Lower leg skin (tissue), 3 donors: ENCODE measurements at regions not wholly inside any gene's neighbourhood (a gene's known extent, or its start where the extent isn't known, plus 50 kb on each side); places are given as distances from the start of the nearest gene placed in this dataset.

Experiments used
- POLR2A ChIP-seq, 2 donors: fragments of 450-650 bp; IDR thresholded peaks; one replicate each; pipeline ENCODE4 v1.6.1; 2016 to 2017; ENCODE audit warnings: antibody characterized with exemption in 2 of 2, mild to moderate bottlenecking in 1 of 2, moderate library complexity in 1 of 2
- TF ChIP-seq, protein P1 (sequence below), 3 donors: fragments of 450-650 bp; IDR thresholded peaks; one replicate each; pipeline ENCODE4 v1.5.1; 2016; ENCODE audit warnings: antibody characterized with exemption in 3 of 3, mild to moderate bottlenecking in 3 of 3, moderate library complexity in 2 of 3

DNA sequence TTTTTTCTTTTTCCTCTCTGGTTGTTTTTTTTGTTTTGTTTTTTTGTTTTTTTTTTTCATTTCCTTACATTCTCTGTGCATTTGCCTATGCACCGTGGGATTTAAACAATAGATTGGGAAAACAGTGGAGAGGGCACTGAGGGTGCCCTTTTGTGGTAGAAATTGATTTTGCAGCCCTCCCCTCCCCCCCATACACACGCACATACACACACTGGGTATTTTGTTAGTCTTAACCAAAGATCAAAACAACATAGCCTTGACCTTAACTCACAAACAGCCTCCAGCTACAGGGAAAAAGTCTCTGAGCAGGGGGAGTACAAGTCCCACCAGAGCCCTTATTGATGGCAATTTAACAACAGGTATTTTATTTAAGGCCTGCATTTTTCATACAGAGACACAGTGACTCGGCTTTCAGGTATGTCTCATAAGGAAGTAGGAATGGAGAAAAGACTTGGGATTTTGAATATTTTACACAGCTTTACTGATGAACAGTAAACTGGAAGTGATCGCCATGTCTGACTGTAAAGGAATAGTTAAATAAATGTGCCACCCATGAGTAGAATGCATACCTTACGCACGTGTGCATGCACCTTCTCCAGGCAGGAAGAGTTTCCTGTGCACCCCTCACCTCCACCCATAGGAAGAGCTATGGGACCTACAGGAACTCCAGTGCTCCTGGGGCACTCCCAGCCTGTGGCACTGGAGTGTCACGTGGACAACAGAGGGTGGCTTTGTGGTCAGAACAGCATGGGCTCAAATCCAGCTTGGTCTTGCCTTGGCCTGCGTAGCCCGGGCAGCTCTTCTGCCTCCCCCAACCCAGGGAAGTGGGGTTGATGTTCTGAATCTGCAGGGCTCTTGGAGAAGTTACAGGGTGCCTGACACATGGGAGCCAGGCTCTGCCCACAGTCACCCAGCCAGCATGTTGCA, 266.4 kb downstream of the ANAPC1 start:
- TF ChIP-seq, protein P1, sequence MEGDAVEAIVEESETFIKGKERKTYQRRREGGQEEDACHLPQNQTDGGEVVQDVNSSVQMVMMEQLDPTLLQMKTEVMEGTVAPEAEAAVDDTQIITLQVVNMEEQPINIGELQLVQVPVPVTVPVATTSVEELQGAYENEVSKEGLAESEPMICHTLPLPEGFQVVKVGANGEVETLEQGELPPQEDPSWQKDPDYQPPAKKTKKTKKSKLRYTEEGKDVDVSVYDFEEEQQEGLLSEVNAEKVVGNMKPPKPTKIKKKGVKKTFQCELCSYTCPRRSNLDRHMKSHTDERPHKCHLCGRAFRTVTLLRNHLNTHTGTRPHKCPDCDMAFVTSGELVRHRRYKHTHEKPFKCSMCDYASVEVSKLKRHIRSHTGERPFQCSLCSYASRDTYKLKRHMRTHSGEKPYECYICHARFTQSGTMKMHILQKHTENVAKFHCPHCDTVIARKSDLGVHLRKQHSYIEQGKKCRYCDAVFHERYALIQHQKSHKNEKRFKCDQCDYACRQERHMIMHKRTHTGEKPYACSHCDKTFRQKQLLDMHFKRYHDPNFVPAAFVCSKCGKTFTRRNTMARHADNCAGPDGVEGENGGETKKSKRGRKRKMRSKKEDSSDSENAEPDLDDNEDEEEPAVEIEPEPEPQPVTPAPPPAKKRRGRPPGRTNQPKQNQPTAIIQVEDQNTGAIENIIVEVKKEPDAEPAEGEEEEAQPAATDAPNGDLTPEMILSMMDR (IDR thresholded peaks at IDR 0.05) = no peak
- TF ChIP-seq POLR2A (IDR thresholded peaks at IDR 0.05) = no peak
